ENCODE measurements at regions not wholly inside any gene's neighbourhood (a gene's known extent, or its start where the extent isn't known, plus 50 kb on each side); places are given as distances from the start of the nearest gene placed in this dataset.

DNA sequence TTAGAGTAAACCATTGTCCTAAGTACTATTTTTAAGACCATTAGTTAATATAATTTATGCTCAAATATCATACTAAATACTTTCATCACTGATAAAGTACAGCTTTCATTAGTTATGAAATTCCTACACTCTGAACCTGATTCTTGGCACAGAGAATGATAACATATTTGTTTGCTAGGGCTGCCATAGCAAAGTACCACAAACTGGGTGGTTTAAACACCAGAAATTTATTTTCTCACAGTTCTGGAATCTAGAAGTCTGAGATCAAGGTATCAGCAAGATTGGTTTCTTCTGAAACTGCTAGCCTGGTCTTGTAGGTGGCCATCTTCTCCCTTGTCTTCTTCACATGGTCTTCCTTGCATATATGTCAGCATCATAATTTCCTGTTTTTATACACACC is 608.4 kb downstream of the TLE1 start:
- TF ChIP-seq, protein P1, sequence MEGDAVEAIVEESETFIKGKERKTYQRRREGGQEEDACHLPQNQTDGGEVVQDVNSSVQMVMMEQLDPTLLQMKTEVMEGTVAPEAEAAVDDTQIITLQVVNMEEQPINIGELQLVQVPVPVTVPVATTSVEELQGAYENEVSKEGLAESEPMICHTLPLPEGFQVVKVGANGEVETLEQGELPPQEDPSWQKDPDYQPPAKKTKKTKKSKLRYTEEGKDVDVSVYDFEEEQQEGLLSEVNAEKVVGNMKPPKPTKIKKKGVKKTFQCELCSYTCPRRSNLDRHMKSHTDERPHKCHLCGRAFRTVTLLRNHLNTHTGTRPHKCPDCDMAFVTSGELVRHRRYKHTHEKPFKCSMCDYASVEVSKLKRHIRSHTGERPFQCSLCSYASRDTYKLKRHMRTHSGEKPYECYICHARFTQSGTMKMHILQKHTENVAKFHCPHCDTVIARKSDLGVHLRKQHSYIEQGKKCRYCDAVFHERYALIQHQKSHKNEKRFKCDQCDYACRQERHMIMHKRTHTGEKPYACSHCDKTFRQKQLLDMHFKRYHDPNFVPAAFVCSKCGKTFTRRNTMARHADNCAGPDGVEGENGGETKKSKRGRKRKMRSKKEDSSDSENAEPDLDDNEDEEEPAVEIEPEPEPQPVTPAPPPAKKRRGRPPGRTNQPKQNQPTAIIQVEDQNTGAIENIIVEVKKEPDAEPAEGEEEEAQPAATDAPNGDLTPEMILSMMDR (IDR thresholded peaks at IDR 0.05) = no peak
- TF ChIP-seq POLR2A (IDR thresholded peaks at IDR 0.05) = no peak
